ENCODE measurements at regions not wholly inside any gene's neighbourhood (a gene's known extent, or its start where the extent isn't known, plus 50 kb on each side); places are given as distances from the start of the nearest gene placed in this dataset.

GRCh38 chr18:75836516-75836915 lies 409.0 kb upstream of the SMIM21 start:
- Mint-ChIP-seq H3K4me1 (no peaks in the 10 kb centered on the region), H3K9me3 (no peaks in the 10 kb centered on the region), H3K4me3 (no peak overlapping the region), H3K27me3 (peaks cover 10% of the 10 kb centered on the region), H3K27ac (no peak overlapping the region), H3K36me3 (no peaks in the 10 kb centered on the region)

DNA sequence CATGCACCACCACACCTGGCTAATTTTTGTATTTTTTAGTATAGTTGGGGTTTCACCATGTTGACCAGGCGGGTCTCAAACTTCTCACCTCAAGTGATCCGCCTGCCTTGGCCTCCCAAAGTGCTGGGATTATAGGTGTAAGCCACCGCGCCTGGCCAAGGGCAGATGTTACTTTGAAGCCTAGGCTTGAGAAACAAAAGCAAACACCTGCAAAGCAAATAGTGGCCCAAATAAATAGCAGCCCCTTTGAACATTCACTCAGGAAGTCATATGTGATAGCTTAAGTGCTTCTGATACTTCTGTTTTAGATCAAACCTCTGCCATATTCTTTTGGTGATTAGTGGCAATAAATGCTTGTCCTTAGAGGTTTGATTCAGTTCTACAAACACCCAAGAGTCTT lies 404.5 kb upstream of the SMIM21 start:
- Mint-ChIP-seq H3K4me3 (no peak overlapping the region), H3K27ac (no peak overlapping the region), H3K9me3 (no peaks in the 10 kb centered on the region), H3K27me3 (peaks cover 5% of the 10 kb centered on the region), H3K4me1 (no peaks in the 10 kb centered on the region), H3K36me3 (no peaks in the 10 kb centered on the region)

- H3K27ac Mint-ChIP-seq: no peak overlapping the region
- H3K27me3 Mint-ChIP-seq: peaks cover 2% of the 10 kb centered on the region
Observed at GRCh38 chr18:75830828-75831227, 403.3 kb upstream of the SMIM21 start.

DNA sequence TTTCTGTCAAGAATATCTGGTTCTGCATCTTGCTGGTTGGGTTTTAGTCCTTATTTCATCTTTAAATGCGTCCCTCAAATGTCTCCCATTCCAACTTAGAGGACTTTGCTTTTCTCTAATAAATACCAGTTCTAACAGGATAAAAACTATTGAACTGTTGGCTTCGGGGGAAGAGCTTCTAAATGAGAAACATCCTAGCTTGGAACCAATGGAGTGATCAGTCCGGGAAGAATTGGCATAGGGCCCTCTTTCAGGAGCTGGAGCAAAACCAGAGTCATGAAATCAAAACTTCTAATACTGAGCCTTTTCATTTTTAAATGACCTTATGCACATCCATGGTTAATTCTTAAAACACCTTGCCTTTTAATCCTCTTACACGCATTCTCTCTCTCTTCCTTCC lies 401.6 kb upstream of the SMIM21 start:
- no peaks in the 10 kb centered on the region for H3K9me3 Mint-ChIP-seq
- H3K27me3 Mint-ChIP-seq: no peaks in the 10 kb centered on the region

More at GRCh38 chr18:75830828-75831227, 403.3 kb upstream of the SMIM21 start:
- no peaks in the 10 kb centered on the region for H3K36me3 Mint-ChIP-seq
- no peaks in the 10 kb centered on the region for H3K9me3 Mint-ChIP-seq
- no peaks in the 10 kb centered on the region for H3K4me1 Mint-ChIP-seq
- H3K4me3 Mint-ChIP-seq: no peak overlapping the region

GRCh38 chr18:75828379-75828778 lies 400.9 kb upstream of the SMIM21 start:
- no peaks in the 10 kb centered on the region for H3K27me3 Mint-ChIP-seq
- no peaks in the 10 kb centered on the region for H3K4me1 Mint-ChIP-seq
- H3K27ac Mint-ChIP-seq: no peak overlapping the region
- no peaks in the 10 kb centered on the region for H3K9me3 Mint-ChIP-seq
- H3K36me3 Mint-ChIP-seq: no peaks in the 10 kb centered on the region
- no peak overlapping the region for H3K4me3 Mint-ChIP-seq

More for the DNA sequence above, 401.6 kb upstream of the SMIM21 start:
- Mint-ChIP-seq H3K4me1 (no peaks in the 10 kb centered on the region), H3K36me3 (no peaks in the 10 kb centered on the region), H3K27ac (no peak overlapping the region), H3K4me3 (no peak overlapping the region)

DNA sequence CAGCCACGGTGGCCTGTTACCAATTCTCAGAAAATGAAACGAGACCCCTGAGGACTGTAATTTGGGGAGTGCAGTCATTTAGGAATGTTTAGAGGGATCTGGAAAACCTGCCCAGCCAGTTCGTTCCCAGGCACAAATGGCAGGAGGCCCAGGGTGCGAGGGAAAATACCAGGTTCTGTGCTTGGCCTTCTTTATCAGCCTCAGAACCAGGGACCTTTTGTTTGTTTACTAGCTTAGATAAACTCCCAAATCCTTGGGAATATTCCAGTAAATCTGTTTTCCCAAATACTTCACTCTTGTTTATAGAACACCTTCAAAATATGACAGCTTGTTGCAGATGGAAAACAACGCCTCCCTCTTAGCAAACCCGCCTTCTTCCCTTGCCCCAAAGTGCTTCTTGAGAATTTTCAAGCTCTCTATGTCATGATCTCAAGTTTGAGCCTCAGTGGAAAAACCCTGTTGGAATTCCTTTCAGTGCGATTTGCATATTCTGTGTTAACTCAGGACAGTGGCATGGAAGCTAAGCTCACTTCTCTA lies 400.3 kb upstream of the SMIM21 start:
- no peaks in the 10 kb centered on the region for H3K27me3 Mint-ChIP-seq
- H3K4me3 Mint-ChIP-seq: no peak overlapping the region
- H3K9me3 Mint-ChIP-seq: no peaks in the 10 kb centered on the region
- no peaks in the 10 kb centered on the region for H3K36me3 Mint-ChIP-seq
- no peak overlapping the region for H3K27ac Mint-ChIP-seq
- no peaks in the 10 kb centered on the region for H3K4me1 Mint-ChIP-seq

GRCh38 chr18:75824661-75825060 lies 397.2 kb upstream of the SMIM21 start:
- no peaks in the 10 kb centered on the region for H3K36me3 Mint-ChIP-seq
- H3K4me3 Mint-ChIP-seq: no peak overlapping the region
- H3K4me1 Mint-ChIP-seq: no peaks in the 10 kb centered on the region
- no peak overlapping the region for H3K27ac Mint-ChIP-seq
- no peaks in the 10 kb centered on the region for H3K27me3 Mint-ChIP-seq
- no peaks in the 10 kb centered on the region for H3K9me3 Mint-ChIP-seq

DNA sequence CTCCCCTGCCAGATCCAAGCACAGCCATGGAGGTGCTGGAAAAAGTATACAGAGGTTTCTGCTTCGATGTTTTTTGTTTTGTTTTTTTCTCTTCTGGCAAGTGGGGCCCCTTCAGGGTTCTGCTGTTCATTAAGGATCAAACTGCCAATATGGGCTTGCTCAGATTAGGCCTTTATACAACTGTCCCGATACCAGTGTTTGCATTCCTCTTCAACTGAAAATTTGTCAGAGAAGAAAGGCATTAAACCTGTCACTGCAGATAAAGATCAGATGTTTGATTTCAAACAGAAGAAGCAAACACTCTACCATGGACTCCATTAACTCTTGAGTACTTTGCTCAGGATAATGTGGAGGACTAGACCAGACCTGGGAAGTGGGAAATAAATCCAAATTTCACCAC lies 396.0 kb upstream of the SMIM21 start:
- Mint-ChIP-seq H3K9me3 (no peaks in the 10 kb centered on the region), H3K4me1 (no peaks in the 10 kb centered on the region), H3K4me3 (no peak overlapping the region), H3K36me3 (no peaks in the 10 kb centered on the region), H3K27me3 (no peaks in the 10 kb centered on the region), H3K27ac (no peak overlapping the region)

DNA sequence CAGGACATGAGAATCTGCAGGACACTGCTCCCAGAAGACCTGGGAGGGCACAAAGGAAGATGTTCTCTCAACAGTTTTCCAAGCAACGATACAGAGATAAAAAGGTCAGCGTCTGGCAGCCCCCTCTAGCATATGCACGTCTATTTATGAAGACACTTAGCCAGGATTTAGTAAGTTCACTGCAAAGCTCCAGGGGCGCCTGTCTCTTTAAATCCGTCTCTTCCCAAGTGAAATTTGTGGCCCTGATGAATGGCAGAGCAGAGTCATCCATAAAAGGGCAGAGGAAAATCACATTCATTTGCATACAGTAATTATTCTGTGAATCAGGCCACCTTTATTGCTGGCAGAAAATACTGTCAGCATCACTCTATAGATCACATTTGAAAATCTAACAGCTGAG lies 390.9 kb upstream of the SMIM21 start:
- Mint-ChIP-seq H3K36me3 (no peaks in the 10 kb centered on the region), H3K27me3 (no peaks in the 10 kb centered on the region), H3K27ac (no peak overlapping the region), H3K4me3 (no peak overlapping the region), H3K4me1 (no peaks in the 10 kb centered on the region), H3K9me3 (no peaks in the 10 kb centered on the region)

DNA sequence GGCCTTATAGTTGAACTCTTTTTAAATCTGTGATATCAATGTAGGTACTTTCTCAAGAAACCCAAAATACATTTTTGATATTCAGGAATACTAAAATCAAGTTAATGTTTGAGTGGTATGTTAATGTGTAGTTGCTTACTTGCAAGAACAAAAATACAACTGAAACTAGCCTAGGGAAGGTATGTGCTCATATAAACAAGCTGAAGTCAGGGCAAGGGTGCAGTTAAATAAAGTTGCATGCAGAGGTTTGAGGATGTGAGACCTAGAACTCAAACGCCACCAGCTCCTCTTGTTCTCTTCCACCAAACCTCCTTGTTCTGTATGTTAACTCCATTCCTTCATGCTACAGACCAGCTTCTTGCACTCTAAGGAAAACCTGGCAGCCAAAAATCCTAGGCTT lies 388.3 kb upstream of the SMIM21 start:
- H3K9me3 Mint-ChIP-seq: no peaks in the 10 kb centered on the region
- H3K27me3 Mint-ChIP-seq: peaks cover 7% of the 10 kb centered on the region
- no peaks in the 10 kb centered on the region for H3K36me3 Mint-ChIP-seq
- H3K4me3 Mint-ChIP-seq: no peak overlapping the region
- H3K27ac Mint-ChIP-seq: no peak overlapping the region
- H3K4me1 Mint-ChIP-seq: no peaks in the 10 kb centered on the region

DNA sequence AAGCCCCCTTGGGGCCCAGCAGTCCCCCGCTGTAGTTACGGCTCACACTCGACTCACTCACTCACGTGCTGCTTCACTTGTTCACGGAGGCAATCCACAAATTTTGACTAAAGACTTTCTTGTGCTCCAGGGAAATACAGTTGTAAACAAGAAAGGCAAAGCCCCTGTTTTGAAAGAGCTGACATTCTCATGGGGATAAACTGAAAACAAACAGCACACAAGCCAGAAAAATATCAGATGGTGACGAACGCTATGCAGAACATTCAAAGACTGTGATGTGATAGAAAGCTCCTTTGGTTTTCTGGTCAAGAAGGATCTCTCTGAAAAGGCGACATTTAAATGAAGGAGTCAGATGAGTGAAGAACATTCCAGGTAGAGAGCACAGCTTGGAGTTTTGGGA lies 385.3 kb upstream of the SMIM21 start:
- Mint-ChIP-seq H3K4me1 (no peaks in the 10 kb centered on the region), H3K27ac (no peak overlapping the region), H3K36me3 (no peaks in the 10 kb centered on the region), H3K4me3 (no peak overlapping the region), H3K27me3 (peaks cover 17% of the 10 kb centered on the region), H3K9me3 (no peaks in the 10 kb centered on the region)

- no peak overlapping the region for H3K4me3 Mint-ChIP-seq
- H3K27me3 Mint-ChIP-seq: peaks cover 17% of the 10 kb centered on the region
- no peaks in the 10 kb centered on the region for H3K9me3 Mint-ChIP-seq
- no peaks in the 10 kb centered on the region for H3K36me3 Mint-ChIP-seq
- no peak overlapping the region for H3K27ac Mint-ChIP-seq
- H3K4me1 Mint-ChIP-seq: no peaks in the 10 kb centered on the region
Observed at GRCh38 chr18:75810961-75811551, 383.6 kb upstream of the SMIM21 start.

GRCh38 chr18:75810516-75810915 lies 383.0 kb upstream of the SMIM21 start:
- Mint-ChIP-seq H3K4me3 (no peak overlapping the region), H3K36me3 (no peaks in the 10 kb centered on the region), H3K27me3 (peaks cover 17% of the 10 kb centered on the region), H3K4me1 (no peaks in the 10 kb centered on the region), H3K9me3 (no peaks in the 10 kb centered on the region), H3K27ac (no peak overlapping the region)

DNA sequence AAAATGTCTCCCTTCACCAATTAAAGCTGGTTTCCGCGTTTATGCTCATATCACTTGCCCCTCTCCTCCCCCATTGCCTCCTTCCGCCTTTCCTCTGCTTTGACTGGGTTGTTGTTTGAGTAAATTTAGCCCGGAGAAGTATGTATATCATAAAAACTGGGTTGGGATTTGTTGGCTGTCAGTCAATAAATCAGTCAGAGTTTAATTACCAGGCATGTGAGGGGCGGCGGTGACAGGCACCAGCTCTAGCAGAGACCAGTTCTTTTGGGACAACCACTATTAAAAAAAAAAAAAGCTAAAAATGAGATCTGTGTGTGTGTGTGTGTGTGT lies 382.4 kb upstream of the SMIM21 start:
- Mint-ChIP-seq H3K27ac (no peak overlapping the region), H3K4me3 (no peak overlapping the region), H3K9me3 (no peaks in the 10 kb centered on the region), H3K27me3 (peaks cover 18% of the 10 kb centered on the region), H3K36me3 (no peaks in the 10 kb centered on the region), H3K4me1 (no peaks in the 10 kb centered on the region)

DNA sequence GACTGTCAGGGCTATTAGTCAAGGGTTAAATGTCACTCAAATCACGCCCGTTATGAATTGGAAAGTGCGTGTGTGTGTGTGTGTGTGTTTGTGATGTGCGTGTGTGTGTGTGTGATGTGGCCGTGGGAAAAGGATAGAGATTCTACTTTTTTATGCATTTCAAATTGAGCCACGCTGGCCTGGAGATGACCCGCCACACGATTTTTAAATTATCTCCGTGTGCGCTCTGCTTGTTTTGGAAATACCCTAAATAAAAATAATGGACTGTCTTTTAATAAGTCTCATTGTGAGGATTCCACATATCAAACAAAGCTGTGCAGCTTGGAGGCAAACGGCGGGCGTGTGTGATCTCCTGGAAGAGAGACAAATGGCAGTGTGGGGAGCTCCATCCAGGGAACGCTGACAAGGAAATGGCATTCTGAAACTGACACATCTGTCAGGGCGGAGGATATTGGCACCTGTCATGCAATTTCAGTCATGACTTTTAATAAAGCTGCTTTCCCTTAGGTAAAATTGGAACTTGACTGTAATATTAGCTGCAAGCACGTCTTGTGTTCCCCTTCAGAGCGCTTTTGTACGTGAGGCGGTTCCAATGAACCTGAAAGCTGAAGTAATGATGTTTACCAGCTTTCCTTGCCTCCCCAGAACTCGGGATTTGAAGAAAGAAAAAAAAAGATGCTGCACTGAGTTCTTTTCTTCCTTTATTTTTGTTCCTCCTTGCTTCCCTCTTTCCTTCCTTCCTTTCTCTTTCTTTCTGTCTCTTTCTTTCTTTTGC lies 381.8 kb upstream of the SMIM21 start:
- Mint-ChIP-seq H3K27me3 (peaks cover 21% of the 10 kb centered on the region), H3K4me1 (no peaks in the 10 kb centered on the region), H3K27ac (no peak overlapping the region), H3K4me3 (no peak overlapping the region), H3K36me3 (no peaks in the 10 kb centered on the region), H3K9me3 (no peaks in the 10 kb centered on the region)

DNA sequence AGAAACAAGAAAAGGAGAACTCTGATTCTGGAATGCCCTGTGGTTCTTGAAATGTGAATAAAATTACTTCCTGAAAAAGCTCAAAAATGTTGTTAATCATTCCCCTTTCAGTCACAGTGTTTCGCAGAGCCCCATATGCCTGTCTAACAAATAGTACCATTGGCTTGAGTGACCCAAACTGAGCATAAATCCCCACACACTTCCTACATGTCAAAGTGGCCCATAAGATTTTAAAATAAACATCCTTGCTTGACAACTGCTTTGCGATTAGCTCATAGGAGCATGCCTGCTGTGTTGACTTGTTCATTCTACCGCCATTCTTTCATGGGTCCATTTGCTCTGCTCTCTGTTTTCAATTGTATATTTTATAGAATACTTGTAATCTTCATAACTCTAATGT lies 377.8 kb upstream of the SMIM21 start:
- no peaks in the 10 kb centered on the region for H3K4me1 Mint-ChIP-seq
- H3K27me3 Mint-ChIP-seq: peaks cover 16% of the 10 kb centered on the region
- H3K4me3 Mint-ChIP-seq: no peak overlapping the region
- no peaks in the 10 kb centered on the region for H3K9me3 Mint-ChIP-seq
- no peaks in the 10 kb centered on the region for H3K36me3 Mint-ChIP-seq
- H3K27ac Mint-ChIP-seq: no peak overlapping the region
